ENCODE measurements at regions not wholly inside any gene's neighbourhood (a gene's known extent, or its start where the extent isn't known, plus 50 kb on each side); places are given as distances from the start of the nearest gene placed in this dataset.

DNA sequence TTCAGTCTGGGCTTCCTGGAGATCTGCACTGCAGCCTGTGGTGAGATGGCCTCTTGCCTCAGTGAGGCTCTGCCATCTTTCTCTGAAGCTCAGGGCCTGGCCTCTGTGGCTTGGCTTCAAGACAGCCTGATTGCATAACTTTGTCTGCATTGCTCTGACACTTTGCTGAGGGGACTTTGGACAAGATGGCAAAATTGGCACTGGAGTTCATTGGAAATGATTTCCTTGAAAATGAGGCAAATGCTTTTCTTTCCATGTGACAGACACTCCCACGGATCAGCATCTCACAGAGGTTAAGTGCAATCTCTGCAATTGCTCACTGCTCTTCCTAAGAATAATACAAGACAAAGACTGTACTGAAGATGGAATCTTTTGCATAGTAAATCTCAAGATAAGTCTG, 166.8 kb downstream of the KCNS3 start:
- TF ChIP-seq, protein P1, sequence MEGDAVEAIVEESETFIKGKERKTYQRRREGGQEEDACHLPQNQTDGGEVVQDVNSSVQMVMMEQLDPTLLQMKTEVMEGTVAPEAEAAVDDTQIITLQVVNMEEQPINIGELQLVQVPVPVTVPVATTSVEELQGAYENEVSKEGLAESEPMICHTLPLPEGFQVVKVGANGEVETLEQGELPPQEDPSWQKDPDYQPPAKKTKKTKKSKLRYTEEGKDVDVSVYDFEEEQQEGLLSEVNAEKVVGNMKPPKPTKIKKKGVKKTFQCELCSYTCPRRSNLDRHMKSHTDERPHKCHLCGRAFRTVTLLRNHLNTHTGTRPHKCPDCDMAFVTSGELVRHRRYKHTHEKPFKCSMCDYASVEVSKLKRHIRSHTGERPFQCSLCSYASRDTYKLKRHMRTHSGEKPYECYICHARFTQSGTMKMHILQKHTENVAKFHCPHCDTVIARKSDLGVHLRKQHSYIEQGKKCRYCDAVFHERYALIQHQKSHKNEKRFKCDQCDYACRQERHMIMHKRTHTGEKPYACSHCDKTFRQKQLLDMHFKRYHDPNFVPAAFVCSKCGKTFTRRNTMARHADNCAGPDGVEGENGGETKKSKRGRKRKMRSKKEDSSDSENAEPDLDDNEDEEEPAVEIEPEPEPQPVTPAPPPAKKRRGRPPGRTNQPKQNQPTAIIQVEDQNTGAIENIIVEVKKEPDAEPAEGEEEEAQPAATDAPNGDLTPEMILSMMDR (IDR thresholded peaks at IDR 0.05; ENCODE audit: low read depth, low read length, poor library complexity, severe bottlenecking): no peak
- TF ChIP-seq EZH2phosphoT487 (IDR thresholded peaks at IDR 0.05; ENCODE audit: borderline replicate concordance, low read length): no peak
